DMS53 treated with DMSO at 0.1 percent for 48 hours (cell line): ENCODE measurements at regions not wholly inside any gene's neighbourhood (a gene's known extent, or its start where the extent isn't known, plus 50 kb on each side); places are given as distances from the start of the nearest gene placed in this dataset.
"Not testable (repeated sequence)": the region's sequence is repeated elsewhere in the genome, so short reads cannot be mapped to it uniquely, and the experiment has no call there.

ENCODE experiments used
- DNase-seq: peaks from one replicate; lab custom pipeline; 2025; ENCODE audit not compliant: unreplicated experiment; lab: John Stamatoyannopoulos, UW

- DNase-seq = no peak
Observed at GRCh38 chr3:107465064-107465631, 57.6 kb upstream of the BBX start.

- DNase-seq = no peak
Observed at GRCh38 chr3:107468782-107469181, 54.0 kb upstream of the BBX start.

GRCh38 chr3:107470496-107470895 lies 52.3 kb upstream of the BBX start:
- DNase-seq = not testable (repeated sequence)
